ENCODE measurements at regions not wholly inside any gene's neighbourhood (a gene's known extent, or its start where the extent isn't known, plus 50 kb on each side); places are given as distances from the start of the nearest gene placed in this dataset.

DNA sequence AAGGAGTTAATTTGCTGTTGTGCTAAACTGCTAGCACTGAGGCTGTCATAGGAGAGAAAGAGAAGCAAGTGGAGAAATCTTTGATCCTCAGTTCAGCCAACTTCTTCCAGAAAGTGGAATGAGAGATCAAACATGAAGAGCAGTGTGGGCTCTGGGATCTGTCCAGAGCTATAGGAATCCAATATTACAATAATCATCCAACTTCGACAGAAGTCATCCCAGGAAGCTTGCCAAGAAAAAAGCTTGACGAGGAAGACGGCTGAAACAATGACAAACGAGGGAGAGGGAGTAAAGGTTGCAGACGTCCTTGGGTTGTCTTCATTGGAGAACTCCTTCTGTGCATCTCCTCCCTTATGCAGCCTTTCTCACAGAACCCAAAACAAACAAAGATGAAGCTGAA lies 496.2 kb downstream of the INSC start:
- no peak for DNase-seq (ENCODE audit: low spot score in 2 of 2)
- no peak for FAIRE-seq

GRCh38 chr11:15613251-15613650 lies 498.5 kb downstream of the INSC start:
- DNase-seq (ENCODE audit: low spot score in 2 of 2): no peak
- FAIRE-seq: no peak

GRCh38 chr11:15613789-15614188 lies 499.1 kb downstream of the INSC start:
- no peak for FAIRE-seq
- DNase-seq (ENCODE audit: low spot score in 2 of 2): no peak

DNA sequence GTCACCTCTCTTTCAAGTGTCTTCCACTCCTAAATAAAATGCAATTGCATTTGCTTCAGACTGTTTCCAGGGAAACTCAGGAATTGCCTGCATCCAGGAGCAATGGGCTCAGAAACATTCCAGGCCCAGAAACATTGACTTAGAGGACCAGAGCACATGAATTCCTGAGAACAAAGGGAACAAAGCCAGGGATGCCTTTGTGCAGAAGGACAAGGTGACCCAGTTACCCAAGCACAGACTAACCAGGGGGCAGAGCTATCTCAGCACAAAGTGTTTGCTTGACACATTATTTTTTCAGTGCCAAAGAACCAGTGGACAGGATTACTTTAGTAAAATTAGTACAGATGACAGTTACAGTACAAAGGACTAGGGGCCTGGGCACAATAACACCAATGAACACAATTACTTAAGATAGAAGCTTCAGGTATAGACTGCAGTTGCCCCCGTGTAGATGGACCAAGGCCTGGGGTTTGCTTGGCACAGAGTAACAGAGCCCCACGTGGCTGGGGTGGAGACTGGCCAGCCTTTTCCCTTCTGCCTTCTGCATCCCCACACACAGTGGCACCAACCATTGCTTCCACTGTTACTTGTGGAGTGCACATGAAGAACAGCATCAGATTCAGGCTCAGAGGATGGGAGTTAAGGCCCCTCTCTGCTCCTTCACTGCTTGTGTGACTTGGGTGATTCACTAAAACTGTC lies 500.8 kb downstream of the INSC start:
- FAIRE-seq: no peak
- DNase-seq (ENCODE audit: low spot score in 2 of 2): no peak

- no peak for FAIRE-seq
- no peak for DNase-seq (ENCODE audit: low spot score in 2 of 2)
Measured at GRCh38 chr11:15616130-15617105, 501.7 kb downstream of the INSC start.

GRCh38 chr11:15617126-15617525 lies 502.4 kb downstream of the INSC start:
- DNase-seq (ENCODE audit: low spot score in 2 of 2) (no peak), FAIRE-seq (no peak)

DNA sequence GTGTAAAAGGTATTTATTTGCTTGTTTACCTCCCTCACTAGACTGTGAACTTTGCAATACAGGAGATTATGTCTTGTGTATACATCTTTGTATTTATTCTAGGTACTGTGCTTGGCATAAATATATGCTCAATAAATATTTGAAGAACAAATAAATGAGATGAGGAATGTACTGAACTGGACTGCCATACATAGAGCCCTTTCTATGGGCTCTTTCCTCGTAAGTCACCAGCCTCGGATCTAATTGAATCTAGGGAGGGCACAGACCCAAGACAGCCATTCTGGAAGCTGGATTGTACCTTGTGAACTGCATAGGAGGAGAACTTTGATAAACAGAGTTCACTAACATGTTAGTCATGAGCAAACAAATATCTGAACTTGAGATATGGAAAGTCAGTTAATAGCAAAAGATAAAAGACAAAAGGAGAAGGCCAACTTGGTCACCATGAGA lies 503.9 kb downstream of the INSC start:
- no peak for FAIRE-seq
- DNase-seq (ENCODE audit: low spot score in 2 of 2): no peak

DNA sequence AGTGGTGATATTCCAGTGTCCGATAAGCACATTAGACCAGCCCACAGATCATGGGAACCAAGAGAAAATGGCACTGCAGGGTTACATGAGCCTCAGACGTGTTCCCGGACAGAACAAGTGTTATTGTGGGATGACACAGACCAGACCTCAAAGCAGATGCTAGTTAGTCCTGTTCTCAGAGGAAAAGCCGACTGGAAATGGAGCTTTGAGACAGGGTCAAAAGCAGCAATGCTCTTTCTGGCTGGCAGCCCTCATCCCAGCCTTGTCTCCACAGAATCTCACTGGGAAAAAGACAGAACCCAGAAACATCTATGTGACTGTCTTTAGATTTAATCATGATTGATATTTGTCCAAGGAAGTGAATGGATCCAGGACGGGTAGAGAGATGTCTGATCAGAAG lies 506.8 kb downstream of the INSC start:
- FAIRE-seq (no peak), DNase-seq (ENCODE audit: low spot score in 2 of 2) (no peak)

DNA sequence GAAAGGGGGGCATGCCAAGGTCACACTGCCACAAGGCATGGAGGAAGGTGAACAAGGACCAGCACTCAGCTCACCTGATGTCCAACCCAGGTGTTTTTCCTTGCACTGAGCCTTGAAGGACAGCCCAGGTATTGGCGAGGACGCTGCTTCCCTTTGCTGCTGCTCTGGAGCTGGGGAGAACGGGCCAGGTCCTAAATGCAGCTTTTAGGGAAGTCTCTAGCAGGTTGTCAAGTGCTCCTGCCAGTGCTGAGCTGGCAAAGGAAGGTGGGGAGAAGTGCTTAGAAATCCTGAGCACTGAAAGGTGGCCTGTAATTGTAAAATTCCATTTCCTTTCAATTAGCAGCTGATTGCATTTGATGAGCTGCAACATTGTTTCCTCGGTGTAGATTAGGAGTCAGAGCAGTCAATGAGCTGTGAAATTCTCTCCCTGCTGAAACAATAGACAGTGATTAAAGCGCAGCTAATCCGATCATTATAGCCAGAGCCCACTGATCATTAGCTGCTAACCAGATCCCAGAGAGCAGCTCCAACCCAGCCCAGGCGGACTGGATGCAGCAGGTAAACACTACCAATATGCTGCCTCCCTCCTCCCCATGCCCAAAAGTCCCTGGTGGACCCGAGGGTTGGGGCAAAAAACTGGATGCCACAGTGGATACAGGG lies 507.6 kb downstream of the INSC start:
- no peak for DNase-seq (ENCODE audit: low spot score in 2 of 2)
- no peak for FAIRE-seq

GRCh38 chr11:15624701-15625100 lies 510.0 kb downstream of the INSC start:
- FAIRE-seq: no peak
- DNase-seq (ENCODE audit: low spot score in 2 of 2): no peak

DNA sequence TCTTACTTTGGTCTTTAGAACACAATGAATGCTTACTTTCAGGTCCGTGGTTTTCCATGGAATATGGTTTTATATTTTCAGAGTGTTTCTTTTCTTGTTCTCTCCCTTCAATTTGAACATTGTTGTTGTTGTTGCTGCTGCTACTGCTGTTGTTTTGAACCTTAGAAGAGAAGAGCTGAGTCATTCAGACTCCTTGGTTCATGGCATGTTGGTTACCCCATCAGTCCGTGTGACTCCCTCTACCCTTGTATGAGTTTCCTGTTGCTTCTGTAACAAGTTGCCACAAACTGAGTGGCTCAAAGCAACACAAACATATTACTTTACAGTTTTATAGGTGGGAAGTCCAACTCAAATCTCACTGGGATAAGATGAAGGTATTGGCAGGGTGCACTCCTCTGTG lies 511.0 kb downstream of the INSC start:
- no peak for DNase-seq (ENCODE audit: low spot score in 2 of 2)
- no peak for FAIRE-seq

- FAIRE-seq (no peak), DNase-seq (ENCODE audit: low spot score in 2 of 2) (no peak)
Measured at GRCh38 chr11:15627560-15627959, 512.8 kb downstream of the INSC start.

DNA sequence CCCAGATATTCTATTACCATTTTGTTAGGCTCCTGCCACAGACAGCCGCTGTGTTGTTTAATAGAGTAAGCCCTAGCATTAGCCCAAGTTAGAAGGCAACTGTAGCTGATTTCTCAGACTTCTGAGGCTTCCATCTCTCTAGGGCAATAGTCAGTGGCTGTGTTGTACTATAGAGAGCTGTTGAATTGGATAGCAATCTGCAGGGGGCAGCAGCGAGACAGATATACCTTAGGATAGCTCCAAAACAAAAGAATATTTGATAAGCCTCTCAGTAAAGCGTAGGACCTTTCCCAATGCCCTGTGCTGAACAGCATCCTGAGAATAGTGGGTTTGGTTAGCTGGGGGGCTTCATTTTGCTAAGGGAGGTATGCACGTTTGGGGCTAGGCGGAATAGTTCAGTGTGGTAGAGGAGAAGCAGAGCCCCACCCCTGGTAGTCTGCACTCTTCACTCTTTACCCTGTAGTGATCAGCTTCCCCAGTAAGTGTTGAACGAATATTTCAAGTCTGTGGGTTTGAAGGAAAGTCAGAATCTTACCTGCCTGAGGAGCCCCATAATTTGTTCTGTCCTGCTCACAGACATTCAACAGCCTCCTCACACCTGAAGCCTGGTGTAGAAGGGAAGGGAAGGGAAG lies 515.1 kb downstream of the INSC start:
- DNase-seq (ENCODE audit: low spot score in 2 of 2) (no peak), FAIRE-seq (no peak)

DNA sequence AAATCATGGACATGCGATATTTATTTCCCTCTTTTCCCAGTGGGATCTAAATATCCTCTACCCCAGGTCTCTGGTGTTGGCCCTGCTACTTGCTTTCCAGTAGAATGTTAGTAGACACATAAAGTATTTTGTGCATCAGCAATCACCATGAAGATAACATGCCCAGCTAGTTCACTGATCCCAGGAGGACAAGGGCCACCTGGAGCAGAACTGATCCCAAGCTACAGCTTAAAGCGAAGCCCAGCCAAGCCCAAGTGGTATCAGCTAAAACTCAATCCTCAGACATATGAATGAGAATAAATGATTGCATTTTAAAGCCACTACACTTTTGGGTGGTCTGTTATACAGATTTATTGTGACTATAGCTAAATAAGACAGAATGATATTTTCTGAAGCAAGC lies 516.2 kb downstream of the INSC start:
- DNase-seq (ENCODE audit: low spot score in 2 of 2) (no peak), FAIRE-seq (no peak)

- FAIRE-seq (no peak), DNase-seq (ENCODE audit: low spot score in 2 of 2) (no peak)
Measured at GRCh38 chr11:15635521-15635920, 520.8 kb downstream of the INSC start.

GRCh38 chr11:15636521-15637089 lies 521.9 kb downstream of the INSC start:
- DNase-seq (ENCODE audit: low spot score in 2 of 2) (no peak), FAIRE-seq (no peak)

DNA sequence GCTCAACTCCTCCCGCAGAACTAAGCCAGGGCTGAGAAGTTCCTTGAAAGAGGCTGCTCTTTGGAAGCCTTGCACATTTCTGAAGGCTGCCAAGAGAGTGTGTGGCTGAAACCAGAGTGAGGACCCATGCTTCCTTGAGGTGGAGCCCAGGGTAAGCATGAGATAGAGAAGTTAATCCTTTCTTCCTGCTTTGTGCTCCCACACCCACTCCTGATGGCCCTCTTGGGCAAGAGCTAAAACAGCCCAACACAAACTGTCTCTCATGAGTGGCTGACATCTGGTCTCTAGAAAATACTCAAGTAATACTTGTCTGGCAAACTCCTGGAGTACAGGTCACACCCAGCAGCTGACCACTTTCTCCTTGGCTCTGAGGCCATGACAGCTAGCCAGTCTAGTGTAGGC lies 523.7 kb downstream of the INSC start:
- FAIRE-seq (no peak), DNase-seq (ENCODE audit: low spot score in 2 of 2) (no peak)

DNA sequence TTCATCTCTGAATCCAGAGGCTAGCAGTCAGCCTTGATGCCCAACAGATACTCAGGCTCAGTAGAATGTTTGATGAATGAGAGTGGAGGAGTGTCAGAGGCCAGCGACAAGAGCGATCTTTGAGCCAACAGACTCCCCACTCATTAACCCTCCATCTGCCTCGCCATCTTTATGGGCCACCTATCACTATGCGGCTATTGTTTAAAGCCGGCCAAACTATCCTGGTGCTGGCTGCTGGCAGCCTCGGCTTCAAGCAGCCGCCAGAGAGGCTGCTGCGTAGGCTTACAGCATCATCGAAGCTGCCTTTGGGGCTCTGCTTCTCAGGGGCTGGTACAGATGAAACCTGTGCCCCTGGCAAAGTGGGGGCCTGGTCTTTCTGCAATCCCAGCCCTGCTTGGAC lies 525.6 kb downstream of the INSC start:
- FAIRE-seq: no peak
- DNase-seq (ENCODE audit: low spot score in 2 of 2): no peak

- FAIRE-seq (no peak), DNase-seq (ENCODE audit: low spot score in 2 of 2) (no peak)
Measured at GRCh38 chr11:15641271-15642045, 526.7 kb downstream of the INSC start.

DNA sequence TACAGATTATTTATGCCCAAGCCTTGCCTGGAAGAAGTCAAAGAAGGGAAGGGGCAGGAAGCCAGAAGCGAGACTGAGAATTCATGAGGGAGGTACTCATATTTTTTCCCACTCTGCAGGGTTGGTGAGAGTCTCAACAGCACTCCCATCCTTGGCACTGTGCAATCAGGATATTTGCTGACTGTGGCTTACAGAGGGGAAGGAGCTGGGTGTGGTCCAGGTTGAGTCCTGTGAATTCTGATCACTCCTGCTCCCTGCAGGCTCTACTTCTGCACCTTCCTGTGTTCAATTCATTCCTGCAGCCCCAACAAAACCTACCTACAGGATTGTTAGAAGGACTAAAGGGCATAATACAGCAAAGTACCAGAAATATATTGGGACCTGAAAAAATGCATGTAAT lies 530.5 kb downstream of the INSC start:
- no peak for FAIRE-seq
- no peak for DNase-seq (ENCODE audit: low spot score in 2 of 2)
